ENCODE measurements at regions not wholly inside any gene's neighbourhood (a gene's known extent, or its start where the extent isn't known, plus 50 kb on each side); places are given as distances from the start of the nearest gene placed in this dataset.

GRCh38 chr9:78682216-78682615 lies 385.3 kb downstream of the PSAT1 start:
- Histone ChIP-seq H3K4me2 (ENCODE audit: low read depth, low read length, poor library complexity, severe bottlenecking) (no peak overlapping the region), H2AFZ (ENCODE audit: low read depth, low read length, severe bottlenecking) (no peak overlapping the region), H4K20me1 (ENCODE audit: low read depth, low read length) (no peaks in the 10 kb centered on the region), H3K9me2 (replicated peaks; ENCODE audit: insufficient read depth, low read length) (no peaks in the 10 kb centered on the region), H3K4me3 (ENCODE audit: insufficient read depth, low read length, poor library complexity, severe bottlenecking) (no peak overlapping the region), H3K9ac (ENCODE audit: low read length) (no peak overlapping the region), H3K27ac (ENCODE audit: low read depth, low read length) (no peak overlapping the region), H3K9me3 (ENCODE audit: insufficient read depth, low read length) (no peaks in the 10 kb centered on the region), H3K36me3 (ENCODE audit: low read length) (no peaks in the 10 kb centered on the region), H3K79me2 (ENCODE audit: insufficient read depth, low read length) (no peaks in the 10 kb centered on the region), H3K27me3 (ENCODE audit: low read length) (no peaks in the 10 kb centered on the region), H3F3A (ENCODE audit: insufficient read depth) (no peaks in the 10 kb centered on the region)
- TF ChIP-seq CTCF (IDR thresholded peaks at IDR 0.05; ENCODE audit: insufficient read depth, low read length, poor library complexity, severe bottlenecking) (no peak), EZH2phosphoT487 (conservative IDR thresholded peaks at IDR 0.05; ENCODE audit: low read length) (no peak)

- Histone ChIP-seq H3K27me3 (ENCODE audit: low read length) (no peaks in the 10 kb centered on the region), H3K9me3 (ENCODE audit: insufficient read depth, low read length) (no peaks in the 10 kb centered on the region), H3K9me2 (replicated peaks; ENCODE audit: insufficient read depth, low read length) (no peaks in the 10 kb centered on the region), H3K36me3 (ENCODE audit: low read length) (no peaks in the 10 kb centered on the region), H3K79me2 (ENCODE audit: insufficient read depth, low read length) (no peaks in the 10 kb centered on the region), H3K4me3 (ENCODE audit: insufficient read depth, low read length, poor library complexity, severe bottlenecking) (no peak overlapping the region), H2AFZ (ENCODE audit: low read depth, low read length, severe bottlenecking) (no peak overlapping the region), H4K20me1 (ENCODE audit: low read depth, low read length) (no peaks in the 10 kb centered on the region), H3K27ac (ENCODE audit: low read depth, low read length) (no peak overlapping the region), H3K9ac (ENCODE audit: low read length) (no peak overlapping the region), H3K4me2 (ENCODE audit: low read depth, low read length, poor library complexity, severe bottlenecking) (no peak overlapping the region), H3F3A (ENCODE audit: insufficient read depth) (no peaks in the 10 kb centered on the region)
- no peak for TF ChIP-seq CTCF (IDR thresholded peaks at IDR 0.05; ENCODE audit: insufficient read depth, low read length, poor library complexity, severe bottlenecking)
- TF ChIP-seq EZH2phosphoT487 (conservative IDR thresholded peaks at IDR 0.05; ENCODE audit: low read length) = no peak
These were observed 388.5 kb downstream of the PSAT1 start for GRCh38 chr9:78685471-78685870.

GRCh38 chr9:78688796-78689195 lies 391.9 kb downstream of the PSAT1 start:
- Histone ChIP-seq H3F3A (ENCODE audit: insufficient read depth) (no peaks in the 10 kb centered on the region), H2AFZ (ENCODE audit: low read depth, low read length, severe bottlenecking) (no peak overlapping the region), H3K27ac (ENCODE audit: low read depth, low read length) (no peak overlapping the region), H3K9me2 (replicated peaks; ENCODE audit: insufficient read depth, low read length) (no peaks in the 10 kb centered on the region), H4K20me1 (ENCODE audit: low read depth, low read length) (no peaks in the 10 kb centered on the region), H3K79me2 (ENCODE audit: insufficient read depth, low read length) (no peaks in the 10 kb centered on the region), H3K36me3 (ENCODE audit: low read length) (no peaks in the 10 kb centered on the region), H3K9me3 (ENCODE audit: insufficient read depth, low read length) (no peaks in the 10 kb centered on the region), H3K4me2 (ENCODE audit: low read depth, low read length, poor library complexity, severe bottlenecking) (no peak overlapping the region), H3K27me3 (ENCODE audit: low read length) (no peaks in the 10 kb centered on the region), H3K9ac (ENCODE audit: low read length) (no peak overlapping the region), H3K4me3 (ENCODE audit: insufficient read depth, low read length, poor library complexity, severe bottlenecking) (no peak overlapping the region)
- TF ChIP-seq CTCF (IDR thresholded peaks at IDR 0.05; ENCODE audit: insufficient read depth, low read length, poor library complexity, severe bottlenecking) (no peak), EZH2phosphoT487 (conservative IDR thresholded peaks at IDR 0.05; ENCODE audit: low read length) (no peak)
